NB4 (cell line): ENCODE measurements at regions not wholly inside any gene's neighbourhood (a gene's known extent, or its start where the extent isn't known, plus 50 kb on each side); places are given as distances from the start of the nearest gene placed in this dataset.

Experiments used
- CTCF ChIP-seq: IDR thresholded peaks from one replicate; pipeline ENCODE4 v1.5.1; 2012; ENCODE audit warnings: low read depth, low read length
- TF ChIP-seq, protein P1 (sequence below): IDR thresholded peaks from 2 replicates; pipeline ENCODE4 v1.6.1; 2011; ENCODE audit warnings: low read depth, low read length

- TF ChIP-seq, protein P1, sequence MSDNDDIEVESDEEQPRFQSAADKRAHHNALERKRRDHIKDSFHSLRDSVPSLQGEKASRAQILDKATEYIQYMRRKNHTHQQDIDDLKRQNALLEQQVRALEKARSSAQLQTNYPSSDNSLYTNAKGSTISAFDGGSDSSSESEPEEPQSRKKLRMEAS: no peak
- no peak for TF ChIP-seq CTCF
Observed at GRCh38 chrX:134715930-134716619, 57.8 kb upstream of the PLAC1 start.
